ENCODE measurements at regions not wholly inside any gene's neighbourhood (a gene's known extent, or its start where the extent isn't known, plus 50 kb on each side); places are given as distances from the start of the nearest gene placed in this dataset.
A peak's percentile ranks its signal among the peaks of the same experiment; 100 is the strongest.
"Not testable (repeated sequence)": the region's sequence is repeated elsewhere in the genome, so short reads cannot be mapped to it uniquely, and the experiment has no call there.

DNA sequence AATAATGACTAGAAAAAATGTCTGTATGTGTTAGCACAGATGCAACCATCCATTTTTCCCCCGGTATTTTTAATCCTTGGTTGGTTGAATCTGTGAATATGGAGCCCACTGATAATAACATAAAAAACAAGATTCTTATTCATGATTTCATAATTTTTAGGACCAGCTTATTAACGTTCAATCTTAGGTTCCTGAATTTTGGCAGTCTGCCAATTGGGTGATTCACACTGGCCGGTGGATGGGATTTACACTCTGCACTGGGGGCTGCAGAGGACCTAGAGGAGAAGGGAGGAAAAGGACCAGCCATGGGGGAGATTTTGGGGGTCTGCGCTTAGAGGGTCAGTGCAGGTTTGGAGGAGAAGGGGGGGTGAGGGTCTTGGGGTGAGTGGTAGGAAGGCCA is 327.9 kb downstream of the ACTR3B start:
- peak; percentile 16 for DNase-seq (ENCODE audit: low spot score)

- DNase-seq (ENCODE audit: low spot score): no peak
Measured at GRCh38 chr7:153088601-153089000, 329.0 kb downstream of the ACTR3B start.

- no peak for DNase-seq (ENCODE audit: low spot score)
Measured at GRCh38 chr7:153090209-153090608, 330.7 kb downstream of the ACTR3B start.

DNA sequence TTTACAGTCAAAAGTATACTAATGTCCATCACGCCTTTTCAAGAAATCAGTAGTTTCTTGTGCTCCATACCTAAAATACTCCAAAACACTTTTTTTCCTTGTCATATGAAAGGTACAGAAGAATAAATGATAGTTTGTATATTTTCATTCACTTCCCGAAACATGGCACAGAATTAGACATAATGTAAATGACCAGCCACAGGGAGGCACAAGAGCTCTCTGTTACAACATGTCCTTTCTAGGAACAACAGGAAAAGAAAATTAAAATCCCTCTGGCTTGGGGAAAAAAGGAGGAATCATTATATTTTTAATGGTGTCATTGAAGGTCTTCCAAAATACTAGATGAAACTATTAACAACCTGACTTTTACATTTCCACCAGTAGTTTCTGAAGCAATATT is 331.2 kb downstream of the ACTR3B start:
- no peak for DNase-seq (ENCODE audit: low spot score)

- DNase-seq (ENCODE audit: low spot score): no peak
Measured at GRCh38 chr7:153091477-153091876, 331.9 kb downstream of the ACTR3B start.

DNA sequence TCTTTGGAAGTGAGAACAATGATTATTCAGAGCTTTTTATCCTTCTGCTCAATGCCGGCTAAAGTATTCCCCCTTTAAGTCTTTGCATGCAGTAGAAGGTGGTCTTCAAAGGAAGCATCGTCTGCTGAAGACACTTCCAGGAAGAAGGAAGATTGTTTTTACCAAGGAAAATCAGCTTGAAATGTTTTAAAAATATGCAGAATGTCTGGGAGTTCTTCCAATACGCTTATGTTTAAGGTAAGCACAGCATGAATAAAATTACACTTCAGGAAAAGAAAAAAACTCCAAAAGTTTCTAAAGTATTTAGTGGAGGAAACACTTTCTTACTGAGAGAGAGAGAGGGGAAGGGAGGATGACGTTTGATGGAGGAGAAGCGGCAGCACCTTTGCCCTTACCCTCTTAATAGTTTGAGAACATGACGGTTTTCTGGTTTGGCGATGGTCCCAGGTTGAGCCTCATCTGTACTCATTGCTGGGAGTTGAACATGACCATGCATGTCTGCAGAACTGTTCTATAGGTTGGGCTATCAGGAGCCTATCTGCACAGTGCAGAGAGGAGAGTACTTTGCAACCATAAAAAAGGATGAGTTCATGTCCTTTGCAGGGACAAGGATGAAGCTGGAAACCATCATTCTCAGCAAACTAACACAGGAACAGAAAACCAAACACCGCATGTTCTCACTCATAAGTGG is 338.1 kb downstream of the ACTR3B start:
- DNase-seq (ENCODE audit: low spot score): no peak

- DNase-seq (ENCODE audit: low spot score): no peak
Measured at GRCh38 chr7:153099235-153099634, 339.7 kb downstream of the ACTR3B start.

- no peak for DNase-seq (ENCODE audit: low spot score)
Measured at GRCh38 chr7:153100691-153101237, 341.2 kb downstream of the ACTR3B start.

GRCh38 chr7:153103202-153103601 is 343.6 kb downstream of the ACTR3B start:
- no peak for DNase-seq (ENCODE audit: low spot score)

GRCh38 chr7:153107826-153108225 is 348.3 kb downstream of the ACTR3B start:
- DNase-seq (ENCODE audit: low spot score): no peak

GRCh38 chr7:153109566-153109965 is 350.0 kb downstream of the ACTR3B start:
- no peak for DNase-seq (ENCODE audit: low spot score)

DNA sequence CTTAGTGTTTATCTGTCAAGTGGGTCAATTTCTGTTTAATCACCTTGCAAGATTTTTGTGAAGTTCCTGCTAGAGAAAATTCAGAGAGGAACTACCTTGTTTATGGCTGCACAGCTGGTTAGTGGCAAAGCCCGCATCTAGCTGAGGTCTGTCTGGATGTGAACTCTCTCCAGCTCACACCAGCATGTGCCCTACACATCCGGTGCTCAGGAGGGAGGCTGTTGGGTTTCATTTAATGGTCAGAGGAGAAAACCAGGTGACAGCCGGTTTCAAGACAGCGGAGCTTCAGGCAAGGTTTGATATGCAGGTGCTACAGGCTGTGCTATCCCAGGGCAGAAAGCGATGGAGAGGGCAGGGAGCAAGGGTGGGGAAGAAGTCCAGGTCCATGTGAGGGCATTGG is 351.1 kb downstream of the ACTR3B start:
- no peak for DNase-seq (ENCODE audit: low spot score)

DNA sequence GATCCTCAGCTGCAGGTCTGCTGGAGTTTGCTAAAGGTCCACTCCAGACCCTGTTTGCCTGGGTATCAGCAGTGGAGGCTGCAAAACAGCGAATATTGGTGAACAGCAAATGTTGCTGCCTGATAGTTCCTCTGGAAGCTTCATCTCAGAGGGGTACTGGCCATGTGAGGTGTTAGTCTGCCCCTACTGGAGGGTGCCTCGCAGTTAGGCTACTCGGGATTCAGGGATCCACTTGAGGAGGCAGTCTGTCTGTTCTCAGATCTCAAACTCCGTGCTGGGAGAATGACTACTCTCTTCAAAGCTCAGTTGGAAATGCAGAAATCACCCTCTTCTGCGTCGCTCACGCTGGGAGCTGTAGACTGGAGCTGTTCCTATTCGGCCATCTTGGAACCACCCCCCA is 362.7 kb downstream of the ACTR3B start:
- DNase-seq (ENCODE audit: low spot score): not testable (repeated sequence)

GRCh38 chr7:153130052-153130451 is 370.5 kb downstream of the ACTR3B start:
- no peak for DNase-seq (ENCODE audit: low spot score)

DNA sequence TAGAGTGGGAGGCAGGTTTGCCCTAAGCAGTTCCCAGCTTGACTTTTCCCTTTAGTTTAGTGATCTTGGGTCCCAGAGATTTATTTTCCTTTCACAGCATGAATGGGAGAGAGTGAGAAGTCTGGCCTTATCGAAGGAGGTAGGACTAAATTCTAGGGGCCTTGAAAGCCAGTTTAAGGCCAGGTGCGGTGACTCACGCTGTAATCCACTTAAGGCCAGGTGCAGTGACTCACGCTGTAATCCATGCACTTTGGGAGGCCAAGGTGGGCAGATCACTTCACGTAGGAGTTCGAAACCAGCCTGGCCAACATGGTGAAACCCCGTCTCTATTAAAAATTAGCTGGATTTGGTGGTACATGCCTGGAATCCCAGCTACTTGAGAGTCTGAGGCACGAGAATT is 392.2 kb downstream of the ACTR3B start:
- no peak for DNase-seq (ENCODE audit: low spot score)

GRCh38 chr7:153152801-153153422 is 393.4 kb downstream of the ACTR3B start:
- DNase-seq (ENCODE audit: low spot score): no peak

DNA sequence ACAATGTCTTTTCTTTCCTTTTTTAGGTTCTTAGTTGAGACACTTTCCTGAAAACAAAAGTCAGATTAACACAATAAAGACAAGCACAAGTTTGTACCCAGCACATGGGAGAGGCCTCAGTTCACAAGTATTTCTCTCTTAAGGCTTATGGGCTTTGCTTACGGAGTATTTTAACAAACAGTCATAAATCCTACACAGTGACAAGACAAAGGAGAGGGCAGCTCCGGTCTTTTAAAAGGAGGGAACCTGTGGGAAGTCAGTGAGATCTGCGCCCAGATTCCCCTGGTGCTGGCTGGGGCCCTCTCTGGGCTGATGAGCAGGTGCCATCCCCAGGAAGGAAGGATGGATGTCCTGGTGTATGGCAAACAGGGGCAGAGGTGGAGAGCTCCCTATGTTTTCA is 398.6 kb downstream of the ACTR3B start:
- no peak for DNase-seq (ENCODE audit: low spot score)

DNA sequence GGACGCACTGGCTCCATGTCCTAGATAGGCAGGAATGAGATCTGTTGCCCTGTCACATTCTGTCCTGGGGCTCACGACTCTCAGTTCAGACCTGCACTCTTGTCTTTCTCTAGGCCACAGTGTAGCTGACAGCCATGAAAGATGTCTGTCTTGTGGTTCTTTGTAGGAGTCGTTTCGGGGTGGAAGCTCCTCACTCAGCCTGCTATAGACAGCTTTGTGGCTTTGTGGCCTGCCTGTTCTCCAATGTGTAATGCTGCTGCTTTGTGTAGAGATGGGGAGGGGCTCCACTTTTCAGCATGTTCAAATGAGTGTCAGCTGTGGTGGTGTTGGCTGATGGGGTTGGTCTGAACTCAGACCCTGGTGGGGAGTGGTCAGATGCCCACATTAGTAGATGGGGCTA is 410.7 kb downstream of the ACTR3B start:
- DNase-seq (ENCODE audit: low spot score): no peak

- no peak for DNase-seq (ENCODE audit: low spot score)
Measured at GRCh38 chr7:153185936-153186335, 426.4 kb downstream of the ACTR3B start.

GRCh38 chr7:153188161-153188560 is 428.6 kb downstream of the ACTR3B start:
- DNase-seq (ENCODE audit: low spot score): no peak

- DNase-seq (ENCODE audit: low spot score): no peak
Measured at GRCh38 chr7:153188630-153189029, 429.1 kb downstream of the ACTR3B start.

DNA sequence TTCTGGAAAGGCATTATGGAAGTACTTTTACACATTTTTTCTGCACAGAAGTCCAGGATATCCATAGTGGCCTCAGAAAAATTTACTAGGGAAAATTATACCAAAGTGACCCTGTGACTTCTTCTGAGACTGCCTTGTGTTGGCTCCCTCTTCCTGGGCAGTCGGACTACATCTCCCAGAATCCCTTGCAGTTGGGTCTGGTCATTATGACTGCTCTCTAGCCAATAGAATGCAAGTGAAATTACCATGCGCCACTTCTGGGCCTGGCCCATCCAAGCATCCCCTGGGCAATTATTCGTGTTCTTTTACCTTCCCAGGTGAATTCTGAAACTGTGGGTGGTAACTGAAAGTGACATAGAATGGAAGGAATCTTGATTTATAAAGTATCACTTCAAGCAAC is 430.9 kb downstream of the ACTR3B start:
- no peak for DNase-seq (ENCODE audit: low spot score)

DNA sequence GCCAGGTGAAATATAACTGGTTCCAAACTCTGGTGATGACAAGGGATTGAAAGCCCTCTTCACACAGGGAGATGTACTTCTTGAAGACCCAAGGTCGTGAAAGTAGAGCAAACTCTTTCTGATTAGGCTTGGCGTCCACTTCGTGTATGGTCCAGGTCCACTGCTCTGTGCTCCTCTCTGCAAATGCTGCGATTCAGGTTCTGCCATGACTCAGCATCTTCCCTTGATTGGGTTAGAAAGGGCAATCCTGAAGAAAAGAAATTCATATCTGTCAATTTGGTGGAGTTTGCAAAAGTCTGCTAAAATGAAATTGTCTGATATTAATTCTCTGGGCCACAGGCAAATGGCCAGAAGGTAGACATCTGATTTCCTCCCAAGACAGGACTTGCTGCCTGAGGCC is 431.4 kb downstream of the ACTR3B start:
- no peak for DNase-seq (ENCODE audit: low spot score)

- no peak for DNase-seq (ENCODE audit: low spot score)
Measured at GRCh38 chr7:153193144-153193595, 433.6 kb downstream of the ACTR3B start.
